H1 (cell line): ENCODE measurements at regions not wholly inside any gene's neighbourhood (a gene's known extent, or its start where the extent isn't known, plus 50 kb on each side); places are given as distances from the start of the nearest gene placed in this dataset.

Experiments
- CTCF ChIA-PET: fragments of 300-600 bp; sonication (Branson Sonifier 250); formaldehyde crosslinking; loops from one replicate; lab custom pipeline; 2021; ENCODE audit not compliant: partially characterized antibody; lab: Charles Lee
- POLR2A ChIA-PET: fragments of 300-600 bp; sonication (Branson Sonifier 250); formaldehyde crosslinking; loops from one replicate; lab custom pipeline; 2021; ENCODE audit warnings: inconsistent platforms; ENCODE audit not compliant: partially characterized antibody; lab: Charles Lee
- DNase-seq, 2 experiments: peaks; one replicate each; pipeline versions ENCODE4 v3.0.0 to v3.0.0-alpha.2; 2010 to 2022; ENCODE audit warnings: low spot score in 2 of 2, low read depth in 1 of 2, mixed read lengths in 1 of 2
- FAIRE-seq: peaks from 2 replicates; lab custom pipeline; 2011; peaks lifted over from hg19 to GRCh38; lab: Jason Lieb, UNC
- H2AFZ ChIP-seq: 2 replicates; pipeline ENCODE4 v1.8.1; 2012; ENCODE audit warnings: low read length, inconsistent platforms
- H2AK5ac ChIP-seq: 2 replicates; pipeline ENCODE4 v1.6.1; 2013; ENCODE audit warnings: low read depth, low read length
- H2BK120ac ChIP-seq: replicated peaks from 2 replicates; pipeline ENCODE3; 2013; ENCODE audit warnings: low read depth, low read length, inconsistent platforms
- H2BK12ac ChIP-seq: 2 replicates; pipeline ENCODE4 v1.6.1; 2013; ENCODE audit warnings: low read depth, low read length
- H2BK15ac ChIP-seq: 2 replicates; pipeline ENCODE4 v1.6.1; 2013; ENCODE audit warnings: low read length
- H2BK20ac ChIP-seq: 2 replicates; pipeline ENCODE4 v1.6.1; 2013; ENCODE audit warnings: low read length
- H2BK5ac ChIP-seq: 2 replicates; pipeline ENCODE4 v1.6.1; 2013; ENCODE audit warnings: low read depth, low read length
- H3K14ac ChIP-seq: 2 replicates; pipeline ENCODE4 v1.6.1; 2013; ENCODE audit warnings: inconsistent platforms; ENCODE audit not compliant: insufficient read length
- H3K18ac ChIP-seq: 2 replicates; pipeline ENCODE4 v1.6.1; 2013; ENCODE audit warnings: low read length; ENCODE audit errors: extremely low read depth
- H3K23ac ChIP-seq: 2 replicates; pipeline ENCODE4 v1.6.1; 2013; ENCODE audit warnings: inconsistent platforms; ENCODE audit not compliant: insufficient read length
- H3K23me2 ChIP-seq: 2 replicates; pipeline ENCODE4 v1.6.1; 2013; ENCODE audit warnings: low read depth, low read length
- H3K27ac ChIP-seq: 2 replicates; pipeline ENCODE4 v1.6.1; 2011; ENCODE audit warnings: low read depth, low read length, inconsistent platforms
- H3K27me3 ChIP-seq, 4 experiments: replicated peaks in 1 of 4; 1 replicate in 1 of 4; 2 replicates in 3 of 4; pipeline versions ENCODE4 v1.6.1 to v1.8.1; 2011 to 2013; ENCODE audit warnings: low read length in 3 of 4, mild to moderate bottlenecking in 3 of 4, inconsistent platforms in 2 of 4, mixed read lengths in 2 of 4, moderate library complexity in 1 of 4; ENCODE audit not compliant: control insufficient read depth in 3 of 4, insufficient read depth in 3 of 4; ENCODE audit errors: extremely low read depth in 1 of 4
- H3K36me3 ChIP-seq, 4 experiments: 2 replicates each; pipeline versions ENCODE4 v1.6.1 to v1.8.1; 2011 to 2013; ENCODE audit warnings: mild to moderate bottlenecking in 4 of 4, low read length in 3 of 4, moderate library complexity in 2 of 4, control low read depth in 1 of 4, inconsistent platforms in 1 of 4; ENCODE audit not compliant: insufficient read depth in 4 of 4, control insufficient read depth in 2 of 4
- H3K4ac ChIP-seq: replicated peaks from 2 replicates; pipeline ENCODE3; 2013; ENCODE audit warnings: low read length, low read depth, mixed read lengths, inconsistent platforms; ENCODE audit not compliant: insufficient read length
- H3K4me1 ChIP-seq, 4 experiments: replicated peaks in 1 of 4; 1 replicate in 1 of 4; 2 replicates in 3 of 4; pipeline versions ENCODE4 v1.6.1 to v1.8.1; 2011 to 2013; ENCODE audit warnings: low read length in 3 of 4, inconsistent platforms in 2 of 4, mixed read lengths in 1 of 4; ENCODE audit not compliant: insufficient read depth in 4 of 4, control insufficient read depth in 3 of 4
- H3K4me2 ChIP-seq, 2 experiments: 2 replicates each; pipeline versions ENCODE4 v1.6.1 to v1.8.1; 2011 to 2013; ENCODE audit warnings: low read depth in 2 of 2, low read length in 2 of 2, control low read depth in 1 of 2, inconsistent platforms in 1 of 2, mild to moderate bottlenecking in 1 of 2; ENCODE audit not compliant: insufficient read depth in 1 of 2
- H3K4me3 ChIP-seq, 4 experiments: fragments of 200-600, 300-600 bp in 1 of 4; sonication (generic), shearing (Covaris generic), sonication (Bioruptor Twin) in 1 of 4; 2 replicates each; pipeline versions ENCODE4 v1.5.1 to v1.8.1; 2011 to 2016; ENCODE audit warnings: low read length in 4 of 4, low read depth in 3 of 4, control low read depth in 2 of 4, inconsistent platforms in 2 of 4, mild to moderate bottlenecking in 2 of 4, mixed read lengths in 1 of 4, moderate library complexity in 1 of 4; ENCODE audit not compliant: insufficient read depth in 2 of 4; ENCODE audit errors: extremely low read depth in 1 of 4
- H3K56ac ChIP-seq: replicated peaks from 2 replicates; pipeline ENCODE3; 2013; ENCODE audit warnings: low read depth, mild to moderate bottlenecking, mixed read lengths, low read length, inconsistent platforms; ENCODE audit not compliant: insufficient read length
- H3K79me1 ChIP-seq: 2 replicates; pipeline ENCODE4 v1.6.1; 2013; ENCODE audit warnings: low read depth, low read length, control low read depth
- H3K79me2 ChIP-seq, 2 experiments: 2 replicates each; pipeline versions ENCODE4 v1.6.1 to v1.8.1; 2012 to 2013; ENCODE audit warnings: low read length in 2 of 2, mild to moderate bottlenecking in 2 of 2, inconsistent platforms in 1 of 2; ENCODE audit not compliant: insufficient read depth in 2 of 2, control insufficient read depth in 1 of 2
- H3K9ac ChIP-seq, 4 experiments: replicated peaks in 1 of 4; 1 replicate in 1 of 4; 2 replicates in 3 of 4; pipeline versions ENCODE4 v1.6.1 to v1.8.1; 2011 to 2013; ENCODE audit warnings: low read depth in 3 of 4, low read length in 3 of 4, control low read depth in 2 of 4, mild to moderate bottlenecking in 2 of 4, moderate library complexity in 2 of 4, inconsistent platforms in 1 of 4; ENCODE audit errors: extremely low read depth in 1 of 4
- H3K9me3 ChIP-seq, 2 experiments: 2 replicates each; pipeline versions ENCODE4 v1.6.1 to v1.8.1; 2012 to 2013; ENCODE audit warnings: mild to moderate bottlenecking in 2 of 2, moderate library complexity in 2 of 2, control low read depth in 1 of 2, inconsistent platforms in 1 of 2, low read depth in 1 of 2, low read length in 1 of 2, mixed read lengths in 1 of 2; ENCODE audit not compliant: insufficient read depth in 2 of 2
- H4K20me1 ChIP-seq, 2 experiments: replicated peaks in 1 of 2; 2 replicates each; pipeline versions ENCODE3 to v1.8.1; 2011 to 2013; ENCODE audit warnings: inconsistent platforms in 2 of 2, low read length in 2 of 2, mild to moderate bottlenecking in 1 of 2; ENCODE audit not compliant: insufficient read depth in 2 of 2, control insufficient read depth in 1 of 2
- H4K5ac ChIP-seq: 2 replicates; pipeline ENCODE4 v1.6.1; 2013; ENCODE audit warnings: low read length, low read depth, mixed read lengths, inconsistent platforms; ENCODE audit not compliant: insufficient read length
- H4K8ac ChIP-seq: 2 replicates; pipeline ENCODE4 v1.8.0; 2013; ENCODE audit warnings: mild to moderate bottlenecking, moderate library complexity, low read length, inconsistent platforms; ENCODE audit not compliant: insufficient read depth; ENCODE audit errors: extremely low read depth
- H4K91ac ChIP-seq: replicated peaks from 2 replicates; pipeline ENCODE3; 2013; ENCODE audit warnings: low read length, mixed read lengths, inconsistent platforms; ENCODE audit not compliant: insufficient read length
- HDAC6 ChIP-seq: IDR thresholded peaks from one replicate; pipeline ENCODE4 v1.7.1; 2012; ENCODE audit warnings: low read depth, mild to moderate bottlenecking, inconsistent platforms, low read length, moderate library complexity
- NRF1 ChIP-seq: IDR thresholded peaks from 2 replicates; pipeline ENCODE4 v1.6.1; 2011; ENCODE audit warnings: mild to moderate bottlenecking, low read depth, low read length, improper control_type of control experiment
- RBBP5 ChIP-seq: IDR thresholded peaks from 2 replicates; pipeline ENCODE4 v1.7.1; 2012; ENCODE audit warnings: low read depth, mild to moderate bottlenecking, inconsistent platforms, low read length, moderate library complexity, borderline replicate concordance
- SIN3A ChIP-seq, 2 experiments: IDR thresholded peaks in 1 of 2; conservative IDR thresholded peaks in 1 of 2; 2 replicates each; pipeline ENCODE4 v1.6.1; 2011 to 2012; ENCODE audit warnings: low read length in 2 of 2, improper control_type of control experiment in 1 of 2, low read depth in 1 of 2, mild to moderate bottlenecking in 1 of 2
- SIX5 ChIP-seq: IDR thresholded peaks from 2 replicates; pipeline ENCODE4 v1.6.1; 2011; ENCODE audit warnings: mild to moderate bottlenecking, low read depth, low read length
- SP1 ChIP-seq: IDR thresholded peaks from 2 replicates; pipeline ENCODE4 v1.6.1; 2011; ENCODE audit warnings: low read depth, low read length
- WGBS, 2 experiments: shearing (Covaris generic) in 1 of 2; methylation state at CpG; one replicate each; pipeline versions ENCODE4 v1.1.6 to v1.1.7; 2013 to 2015; ENCODE audit warnings: low lambda C conversion rate in 2 of 2, mixed read lengths in 2 of 2, inconsistent platforms in 1 of 2, low coverage in 1 of 2, missing lambda C conversion rate in 1 of 2; ENCODE audit not compliant: insufficient replicate concordance in 2 of 2, insufficient coverage in 1 of 2, insufficient read length in 1 of 2; ENCODE audit errors: extremely low coverage in 1 of 2, missing lambda C conversion rate in 1 of 2; 5-methylcytosine and 5-hydroxymethylcytosine counted together

DNA sequence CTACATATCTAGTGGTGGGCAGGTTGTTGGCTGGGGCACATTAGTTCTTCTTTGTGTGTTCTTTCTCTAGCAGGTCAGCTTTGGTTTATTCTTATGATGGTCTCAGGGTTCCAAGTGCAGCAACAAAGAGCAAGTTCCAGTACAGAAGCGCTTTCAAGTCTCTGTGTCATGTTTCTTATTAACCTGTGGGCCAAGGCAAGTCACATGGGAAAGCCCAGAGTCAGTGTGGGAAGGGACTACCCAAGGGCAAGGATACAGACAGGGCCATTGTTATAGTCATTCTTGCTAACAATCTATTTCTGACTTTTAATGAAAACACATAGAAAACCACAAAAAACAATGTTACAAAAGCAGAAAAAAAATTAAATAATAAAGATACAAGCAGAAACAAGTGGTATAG, 754.6 kb downstream of the TBC1D22A start:
- Histone ChIP-seq H3K27me3 (no peaks in the 10 kb centered on the region), H3K79me1 (no peaks in the 10 kb centered on the region), H3K9ac (no peak overlapping the region), H4K20me1 (no peaks in the 10 kb centered on the region), H4K8ac (no peak overlapping the region), H3K79me2 (no peaks in the 10 kb centered on the region), H3K9me3 (peaks cover 59 to 61% of the 10 kb centered on the region in 2 experiments), H3K4me3 (no peak overlapping the region), H3K36me3 (no peaks in the 10 kb centered on the region), H3K4me2 (no peak overlapping the region), H4K5ac (no peak overlapping the region), H3K27ac (no peak overlapping the region), H3K4ac (no peak overlapping the region), H3K14ac (no peak overlapping the region), H2AFZ (no peak overlapping the region), H2BK12ac (no peak overlapping the region), H3K23me2 (peaks cover 4% of the 10 kb centered on the region; the same call in 1 of the 2 replicates), H3K23ac (no peak overlapping the region), H2BK15ac (no peak overlapping the region), H3K18ac (no peak overlapping the region), H2AK5ac (no peak overlapping the region), H3K56ac (no peak overlapping the region), H4K91ac (no peak overlapping the region), H3K4me1 (no peaks in the 10 kb centered on the region), H2BK120ac (no peak overlapping the region), H2BK5ac (no peak overlapping the region), H2BK20ac (no peak overlapping the region)
- ChIA-PET CTCF (no interaction called here), POLR2A (no interaction called here)
- DNase-seq (no peak), FAIRE-seq (no peak)
- TF ChIP-seq NRF1 (no peak), SP1 (no peak), SIX5 (no peak), SIN3A (conservative IDR thresholded peaks at IDR 0.05 in 1 of 2, IDR thresholded peaks at IDR 0.05 in 1 of 2; ENCODE audit: low read depth in 1 of 2, low read length in 2 of 2) (no peak), HDAC6 (no peak), RBBP5 (no peak)
- 29% methylated on average over 1 of the region's 1 CpG; no CpG with 5 or more reads in 1 of the 2 experiments for WGBS, 2 experiments
